ENCODE measurements at regions not wholly inside any gene's neighbourhood (a gene's known extent, or its start where the extent isn't known, plus 50 kb on each side); places are given as distances from the start of the nearest gene placed in this dataset.
A peak's percentile ranks its signal among the peaks of the same experiment; 100 is the strongest.

GRCh38 chrX:98191003-98191402 lies 1307.3 kb downstream of the RPA4 start:
- H3K4me1 ChIP-seq (ENCODE audit: insufficient read depth, low read length, poor library complexity, severe bottlenecking): no peaks in the 10 kb centered on the region
- ChIA-PET POLR2A (no interaction called here), CTCF (ENCODE audit: unreplicated experiment) (no interaction called here)
- DNase-seq (ENCODE audit: low spot score): no peak
- no TSS peak for BruUV-seq (replicated peaks)
- no peaks in the 10 kb centered on the region for H3K9me3 ChIP-seq (ENCODE audit: low read length)
- no peaks in the 10 kb centered on the region for H4K20me1 ChIP-seq (ENCODE audit: insufficient read depth, low read length)
- H2AFZ ChIP-seq (ENCODE audit: low read length): no peak overlapping the region
- H3K27ac ChIP-seq (ENCODE audit: low read depth, low read length, poor library complexity, severe bottlenecking): no peak overlapping the region
- TF ChIP-seq CTCF (conservative IDR thresholded peaks at IDR 0.05; ENCODE audit: low read length) (no peak), EZH2phosphoT487 (IDR thresholded peaks at IDR 0.05; ENCODE audit: borderline replicate concordance, low read depth, low read length) (no peak)
- intact Hi-C loops (cut with micrococcal nuclease; ENCODE audit: unreplicated experiment): no loop called here
- no peaks in the 10 kb centered on the region for H3K36me3 ChIP-seq (ENCODE audit: insufficient read depth, low read length)
- H3K4me2 ChIP-seq (ENCODE audit: low read length): no peak overlapping the region
- H3K9me2 ChIP-seq (ENCODE audit: insufficient read depth, low read length): no peaks in the 10 kb centered on the region
- H3K4me3 ChIP-seq (ENCODE audit: low read depth, low read length, poor library complexity, severe bottlenecking): no peak overlapping the region
- no peaks in the 10 kb centered on the region for H3K79me2 ChIP-seq (ENCODE audit: insufficient read depth, low read depth, low read length)

GRCh38 chrX:98194036-98194435 lies 1310.3 kb downstream of the RPA4 start:
- no peak overlapping the region for H3K27ac ChIP-seq (ENCODE audit: low read depth, low read length, poor library complexity, severe bottlenecking)
- no peaks in the 10 kb centered on the region for H3K36me3 ChIP-seq (ENCODE audit: insufficient read depth, low read length)
- TF ChIP-seq CTCF (conservative IDR thresholded peaks at IDR 0.05; ENCODE audit: low read length) (no peak), EZH2phosphoT487 (IDR thresholded peaks at IDR 0.05; ENCODE audit: borderline replicate concordance, low read depth, low read length) (no peak)
- H3K4me1 ChIP-seq (ENCODE audit: insufficient read depth, low read length, poor library complexity, severe bottlenecking): no peaks in the 10 kb centered on the region
- POLR2A ChIA-PET: no interaction called here
- H3K4me2 ChIP-seq (ENCODE audit: low read length): no peak overlapping the region
- intact Hi-C loops (cut with micrococcal nuclease; ENCODE audit: unreplicated experiment): no loop called here
- no TSS peak for BruUV-seq (replicated peaks)
- no peaks in the 10 kb centered on the region for H4K20me1 ChIP-seq (ENCODE audit: insufficient read depth, low read length)
- CTCF ChIA-PET (ENCODE audit: unreplicated experiment): no interaction called here
- H3K9me2 ChIP-seq (ENCODE audit: insufficient read depth, low read length): no peaks in the 10 kb centered on the region
- H3K79me2 ChIP-seq (ENCODE audit: insufficient read depth, low read depth, low read length): no peaks in the 10 kb centered on the region
- DNase-seq (ENCODE audit: low spot score): peak; percentile 1
- no peak overlapping the region for H2AFZ ChIP-seq (ENCODE audit: low read length)
- no peaks in the 10 kb centered on the region for H3K9me3 ChIP-seq (ENCODE audit: low read length)
- H3K4me3 ChIP-seq (ENCODE audit: low read depth, low read length, poor library complexity, severe bottlenecking): no peak overlapping the region

- DNase-seq (ENCODE audit: low spot score): no peak
- H4K20me1 ChIP-seq (ENCODE audit: insufficient read depth, low read length): no peaks in the 10 kb centered on the region
- no peaks in the 10 kb centered on the region for H3K4me1 ChIP-seq (ENCODE audit: insufficient read depth, low read length, poor library complexity, severe bottlenecking)
- no peak overlapping the region for H3K4me2 ChIP-seq (ENCODE audit: low read length)
- H3K79me2 ChIP-seq (ENCODE audit: insufficient read depth, low read depth, low read length): no peaks in the 10 kb centered on the region
- BruUV-seq (replicated peaks): no TSS peak
- H3K9me3 ChIP-seq (ENCODE audit: low read length): no peaks in the 10 kb centered on the region
- TF ChIP-seq EZH2phosphoT487 (IDR thresholded peaks at IDR 0.05; ENCODE audit: borderline replicate concordance, low read depth, low read length) (no peak), CTCF (conservative IDR thresholded peaks at IDR 0.05; ENCODE audit: low read length) (no peak)
- ChIA-PET POLR2A (no interaction called here), CTCF (ENCODE audit: unreplicated experiment) (no interaction called here)
- no peaks in the 10 kb centered on the region for H3K36me3 ChIP-seq (ENCODE audit: insufficient read depth, low read length)
- intact Hi-C loops (cut with micrococcal nuclease; ENCODE audit: unreplicated experiment): no loop called here
- H3K27ac ChIP-seq (ENCODE audit: low read depth, low read length, poor library complexity, severe bottlenecking): no peak overlapping the region
- no peaks in the 10 kb centered on the region for H3K9me2 ChIP-seq (ENCODE audit: insufficient read depth, low read length)
- no peak overlapping the region for H2AFZ ChIP-seq (ENCODE audit: low read length)
- H3K4me3 ChIP-seq (ENCODE audit: low read depth, low read length, poor library complexity, severe bottlenecking): no peak overlapping the region
Observed at GRCh38 chrX:98203800-98204199, 1320.1 kb downstream of the RPA4 start.
